Kidney tubule cell (primary cell): ENCODE measurements at regions not wholly inside any gene's neighbourhood (a gene's known extent, or its start where the extent isn't known, plus 50 kb on each side); places are given as distances from the start of the nearest gene placed in this dataset.
A peak's percentile ranks its signal among the peaks of the same experiment; 100 is the strongest.

Experiments
- DNase-seq: peaks from one replicate; pipeline ENCODE4 v3.0.0-alpha.2; 2018; ENCODE audit warnings: low spot score

- DNase-seq, result peak; percentile 26
These were observed 109.1 kb upstream of the TNS3 start for GRCh38 chr7:47690902-47691558.

- DNase-seq, result no peak
These were observed 107.6 kb upstream of the TNS3 start for GRCh38 chr7:47689558-47689957.

GRCh38 chr7:47688311-47689100, 106.6 kb upstream of the TNS3 start:
- DNase-seq, result no peak

GRCh38 chr7:47685712-47686376, 103.9 kb upstream of the TNS3 start:
- DNase-seq, result no peak

GRCh38 chr7:47685151-47685550, 103.2 kb upstream of the TNS3 start:
- no peak for DNase-seq

GRCh38 chr7:47684728-47685127, 102.8 kb upstream of the TNS3 start:
- DNase-seq, result no peak

- no peak for DNase-seq
These were observed 101.6 kb upstream of the TNS3 start for GRCh38 chr7:47683485-47683898.

GRCh38 chr7:47682874-47683273, 101.0 kb upstream of the TNS3 start:
- DNase-seq, result no peak

- DNase-seq, result no peak
These were observed 99.4 kb upstream of the TNS3 start for GRCh38 chr7:47681249-47681810.

GRCh38 chr7:47678641-47679380, 96.9 kb upstream of the TNS3 start:
- no peak for DNase-seq

GRCh38 chr7:47677664-47678063, 95.8 kb upstream of the TNS3 start:
- DNase-seq, result peak; percentile 38

GRCh38 chr7:47677093-47677492, 95.2 kb upstream of the TNS3 start:
- DNase-seq, result no peak

GRCh38 chr7:47672977-47673381, 91.1 kb upstream of the TNS3 start:
- DNase-seq, result no peak

- DNase-seq, result no peak
These were observed 90.4 kb upstream of the TNS3 start for GRCh38 chr7:47672271-47672791.

- no peak for DNase-seq
These were observed 89.4 kb upstream of the TNS3 start for GRCh38 chr7:47671358-47671757.

GRCh38 chr7:47670729-47671128, 88.8 kb upstream of the TNS3 start:
- no peak for DNase-seq

GRCh38 chr7:47669901-47670384, 88.0 kb upstream of the TNS3 start:
- DNase-seq, result peak; percentile 83

- DNase-seq, result peak; percentile 94
These were observed 87.4 kb upstream of the TNS3 start for GRCh38 chr7:47669178-47669891.

- DNase-seq, result peak; percentile 62
These were observed 84.4 kb upstream of the TNS3 start for GRCh38 chr7:47666164-47666862.

GRCh38 chr7:47664650-47665195, 82.8 kb upstream of the TNS3 start:
- DNase-seq, result peak; percentile 90
